H1 (cell line): ENCODE measurements at regions not wholly inside any gene's neighbourhood (a gene's known extent, or its start where the extent isn't known, plus 50 kb on each side); places are given as distances from the start of the nearest gene placed in this dataset.

ENCODE experiments used
- CTCF ChIA-PET: fragments of 300-600 bp; sonication (Branson Sonifier 250); formaldehyde crosslinking; loops from one replicate; lab custom pipeline; 2021; ENCODE audit not compliant: partially characterized antibody; lab: Charles Lee
- POLR2A ChIA-PET: fragments of 300-600 bp; sonication (Branson Sonifier 250); formaldehyde crosslinking; loops from one replicate; lab custom pipeline; 2021; ENCODE audit warnings: inconsistent platforms; ENCODE audit not compliant: partially characterized antibody; lab: Charles Lee
- DNase-seq, 2 experiments: peaks; one replicate each; pipeline versions ENCODE4 v3.0.0 to v3.0.0-alpha.2; 2010 to 2022; ENCODE audit warnings: low spot score in 2 of 2, low read depth in 1 of 2, mixed read lengths in 1 of 2
- FAIRE-seq: peaks from 2 replicates; lab custom pipeline; 2011; peaks lifted over from hg19 to GRCh38; lab: Jason Lieb, UNC
- H2AFZ ChIP-seq: 2 replicates; pipeline ENCODE4 v1.8.1; 2012; ENCODE audit warnings: low read length, inconsistent platforms
- H2AK5ac ChIP-seq: 2 replicates; pipeline ENCODE4 v1.6.1; 2013; ENCODE audit warnings: low read depth, low read length
- H2BK120ac ChIP-seq: replicated peaks from 2 replicates; pipeline ENCODE3; 2013; ENCODE audit warnings: low read depth, low read length, inconsistent platforms
- H2BK12ac ChIP-seq: 2 replicates; pipeline ENCODE4 v1.6.1; 2013; ENCODE audit warnings: low read depth, low read length
- H2BK15ac ChIP-seq: 2 replicates; pipeline ENCODE4 v1.6.1; 2013; ENCODE audit warnings: low read length
- H2BK20ac ChIP-seq: 2 replicates; pipeline ENCODE4 v1.6.1; 2013; ENCODE audit warnings: low read length
- H2BK5ac ChIP-seq: 2 replicates; pipeline ENCODE4 v1.6.1; 2013; ENCODE audit warnings: low read depth, low read length
- H3K14ac ChIP-seq: 2 replicates; pipeline ENCODE4 v1.6.1; 2013; ENCODE audit warnings: inconsistent platforms; ENCODE audit not compliant: insufficient read length
- H3K18ac ChIP-seq: 2 replicates; pipeline ENCODE4 v1.6.1; 2013; ENCODE audit warnings: low read length; ENCODE audit errors: extremely low read depth
- H3K23ac ChIP-seq: 2 replicates; pipeline ENCODE4 v1.6.1; 2013; ENCODE audit warnings: inconsistent platforms; ENCODE audit not compliant: insufficient read length
- H3K23me2 ChIP-seq: 2 replicates; pipeline ENCODE4 v1.6.1; 2013; ENCODE audit warnings: low read depth, low read length
- H3K27ac ChIP-seq: 2 replicates; pipeline ENCODE4 v1.6.1; 2011; ENCODE audit warnings: low read depth, low read length, inconsistent platforms
- H3K27me3 ChIP-seq, 4 experiments: replicated peaks in 1 of 4; 1 replicate in 1 of 4; 2 replicates in 3 of 4; pipeline versions ENCODE4 v1.6.1 to v1.8.1; 2011 to 2013; ENCODE audit warnings: low read length in 3 of 4, mild to moderate bottlenecking in 3 of 4, inconsistent platforms in 2 of 4, mixed read lengths in 2 of 4, moderate library complexity in 1 of 4; ENCODE audit not compliant: control insufficient read depth in 3 of 4, insufficient read depth in 3 of 4; ENCODE audit errors: extremely low read depth in 1 of 4
- H3K36me3 ChIP-seq, 4 experiments: 2 replicates each; pipeline versions ENCODE4 v1.6.1 to v1.8.1; 2011 to 2013; ENCODE audit warnings: mild to moderate bottlenecking in 4 of 4, low read length in 3 of 4, moderate library complexity in 2 of 4, control low read depth in 1 of 4, inconsistent platforms in 1 of 4; ENCODE audit not compliant: insufficient read depth in 4 of 4, control insufficient read depth in 2 of 4
- H3K4ac ChIP-seq: replicated peaks from 2 replicates; pipeline ENCODE3; 2013; ENCODE audit warnings: low read length, low read depth, mixed read lengths, inconsistent platforms; ENCODE audit not compliant: insufficient read length
- H3K4me1 ChIP-seq, 4 experiments: replicated peaks in 1 of 4; 1 replicate in 1 of 4; 2 replicates in 3 of 4; pipeline versions ENCODE4 v1.6.1 to v1.8.1; 2011 to 2013; ENCODE audit warnings: low read length in 3 of 4, inconsistent platforms in 2 of 4, mixed read lengths in 1 of 4; ENCODE audit not compliant: insufficient read depth in 4 of 4, control insufficient read depth in 3 of 4
- H3K4me2 ChIP-seq, 2 experiments: 2 replicates each; pipeline versions ENCODE4 v1.6.1 to v1.8.1; 2011 to 2013; ENCODE audit warnings: low read depth in 2 of 2, low read length in 2 of 2, control low read depth in 1 of 2, inconsistent platforms in 1 of 2, mild to moderate bottlenecking in 1 of 2; ENCODE audit not compliant: insufficient read depth in 1 of 2
- H3K4me3 ChIP-seq, 4 experiments: fragments of 200-600, 300-600 bp in 1 of 4; sonication (generic), shearing (Covaris generic), sonication (Bioruptor Twin) in 1 of 4; 2 replicates each; pipeline versions ENCODE4 v1.5.1 to v1.8.1; 2011 to 2016; ENCODE audit warnings: low read length in 4 of 4, low read depth in 3 of 4, control low read depth in 2 of 4, inconsistent platforms in 2 of 4, mild to moderate bottlenecking in 2 of 4, mixed read lengths in 1 of 4, moderate library complexity in 1 of 4; ENCODE audit not compliant: insufficient read depth in 2 of 4; ENCODE audit errors: extremely low read depth in 1 of 4
- H3K56ac ChIP-seq: replicated peaks from 2 replicates; pipeline ENCODE3; 2013; ENCODE audit warnings: low read depth, mild to moderate bottlenecking, mixed read lengths, low read length, inconsistent platforms; ENCODE audit not compliant: insufficient read length
- H3K79me1 ChIP-seq: 2 replicates; pipeline ENCODE4 v1.6.1; 2013; ENCODE audit warnings: low read depth, low read length, control low read depth
- H3K79me2 ChIP-seq, 2 experiments: 2 replicates each; pipeline versions ENCODE4 v1.6.1 to v1.8.1; 2012 to 2013; ENCODE audit warnings: low read length in 2 of 2, mild to moderate bottlenecking in 2 of 2, inconsistent platforms in 1 of 2; ENCODE audit not compliant: insufficient read depth in 2 of 2, control insufficient read depth in 1 of 2
- H3K9ac ChIP-seq, 4 experiments: replicated peaks in 1 of 4; 1 replicate in 1 of 4; 2 replicates in 3 of 4; pipeline versions ENCODE4 v1.6.1 to v1.8.1; 2011 to 2013; ENCODE audit warnings: low read depth in 3 of 4, low read length in 3 of 4, control low read depth in 2 of 4, mild to moderate bottlenecking in 2 of 4, moderate library complexity in 2 of 4, inconsistent platforms in 1 of 4; ENCODE audit errors: extremely low read depth in 1 of 4
- H3K9me3 ChIP-seq, 2 experiments: 2 replicates each; pipeline versions ENCODE4 v1.6.1 to v1.8.1; 2012 to 2013; ENCODE audit warnings: mild to moderate bottlenecking in 2 of 2, moderate library complexity in 2 of 2, control low read depth in 1 of 2, inconsistent platforms in 1 of 2, low read depth in 1 of 2, low read length in 1 of 2, mixed read lengths in 1 of 2; ENCODE audit not compliant: insufficient read depth in 2 of 2
- H4K20me1 ChIP-seq, 2 experiments: replicated peaks in 1 of 2; 2 replicates each; pipeline versions ENCODE3 to v1.8.1; 2011 to 2013; ENCODE audit warnings: inconsistent platforms in 2 of 2, low read length in 2 of 2, mild to moderate bottlenecking in 1 of 2; ENCODE audit not compliant: insufficient read depth in 2 of 2, control insufficient read depth in 1 of 2
- H4K5ac ChIP-seq: 2 replicates; pipeline ENCODE4 v1.6.1; 2013; ENCODE audit warnings: low read length, low read depth, mixed read lengths, inconsistent platforms; ENCODE audit not compliant: insufficient read length
- H4K8ac ChIP-seq: 2 replicates; pipeline ENCODE4 v1.8.0; 2013; ENCODE audit warnings: mild to moderate bottlenecking, moderate library complexity, low read length, inconsistent platforms; ENCODE audit not compliant: insufficient read depth; ENCODE audit errors: extremely low read depth
- H4K91ac ChIP-seq: replicated peaks from 2 replicates; pipeline ENCODE3; 2013; ENCODE audit warnings: low read length, mixed read lengths, inconsistent platforms; ENCODE audit not compliant: insufficient read length
- EZH2 ChIP-seq: fragments of 200-600 bp; sonication (generic); IDR thresholded peaks from 2 replicates; pipeline ENCODE4 v1.7.1; 2012; ENCODE audit warnings: low read depth, mild to moderate bottlenecking, moderate library complexity, low read length, inconsistent platforms; ENCODE audit not compliant: severe bottlenecking
- SIN3A ChIP-seq, 2 experiments: IDR thresholded peaks in 1 of 2; conservative IDR thresholded peaks in 1 of 2; 2 replicates each; pipeline ENCODE4 v1.6.1; 2011 to 2012; ENCODE audit warnings: low read length in 2 of 2, improper control_type of control experiment in 1 of 2, low read depth in 1 of 2, mild to moderate bottlenecking in 1 of 2
- SP4 ChIP-seq: IDR thresholded peaks from 2 replicates; pipeline ENCODE4 v1.6.1; 2012; ENCODE audit warnings: low read length, inconsistent platforms
- WGBS, 2 experiments: shearing (Covaris generic) in 1 of 2; methylation state at CpG; one replicate each; pipeline versions ENCODE4 v1.1.6 to v1.1.7; 2013 to 2015; ENCODE audit warnings: low lambda C conversion rate in 2 of 2, mixed read lengths in 2 of 2, inconsistent platforms in 1 of 2, low coverage in 1 of 2, missing lambda C conversion rate in 1 of 2; ENCODE audit not compliant: insufficient replicate concordance in 2 of 2, insufficient coverage in 1 of 2, insufficient read length in 1 of 2; ENCODE audit errors: extremely low coverage in 1 of 2, missing lambda C conversion rate in 1 of 2; 5-methylcytosine and 5-hydroxymethylcytosine counted together
- TF ChIP-seq, protein P1 (sequence below): IDR thresholded peaks from 2 replicates; pipeline ENCODE4 v1.6.1; 2012; ENCODE audit warnings: low read length, inconsistent platforms

DNA sequence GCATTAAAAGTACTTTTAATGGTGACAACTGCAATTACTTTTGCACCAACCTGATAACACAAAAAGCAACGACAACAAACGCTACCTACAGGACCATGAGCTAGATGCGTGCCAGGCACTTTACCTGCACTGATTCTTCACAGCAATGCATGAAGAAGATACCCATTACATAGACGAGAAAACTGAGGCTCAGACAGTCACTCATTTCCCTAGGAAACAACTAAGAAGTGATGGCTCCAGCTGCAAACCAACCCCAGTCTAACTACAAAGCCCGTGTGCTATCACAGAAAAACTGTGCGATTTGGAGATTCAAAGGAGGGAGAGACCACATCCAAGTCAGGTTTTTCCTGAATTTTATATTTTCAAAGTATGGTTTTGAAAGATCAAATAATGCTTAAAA is 80.1 kb upstream of the TP53I11 start:
- Histone ChIP-seq H2BK5ac (no peak overlapping the region), H3K27me3 (no peaks in the 10 kb centered on the region), H3K18ac (no peak overlapping the region), H2BK15ac (no peak overlapping the region), H3K79me2 (no peaks in the 10 kb centered on the region), H3K14ac (no peak overlapping the region), H3K4me3 (no peak overlapping the region), H3K56ac (no peak overlapping the region), H4K8ac (no peak overlapping the region), H4K91ac (no peak overlapping the region), H3K79me1 (no peaks in the 10 kb centered on the region; the same call in none of the 2 replicates), H3K27ac (no peak overlapping the region), H2AK5ac (no peak overlapping the region), H3K4me1 (no peaks in the 10 kb centered on the region), H2BK20ac (no peak overlapping the region), H3K23ac (no peak overlapping the region), H3K23me2 (no peaks in the 10 kb centered on the region), H3K36me3 (no peaks in the 10 kb centered on the region), H4K20me1 (no peaks in the 10 kb centered on the region), H2BK12ac (no peak overlapping the region), H2AFZ (no peak overlapping the region), H3K4ac (no peak overlapping the region), H3K9me3 (no peaks in the 10 kb centered on the region), H3K9ac (no peak overlapping the region), H4K5ac (no peak overlapping the region), H3K4me2 (no peak overlapping the region), H2BK120ac (no peak overlapping the region)
- ChIA-PET CTCF (interaction anchor here (0.9 to 9.4 kb wide), 11 partner anchors 8 to 236 kb away, joined by 3 to 64 read pairs (median 4); no protein-coding TSS in a partner anchor), POLR2A (interaction anchor here (0.7 kb wide), 1 partner anchor 13 kb away, joined by 3 read pairs; no protein-coding TSS in a partner anchor)
- FAIRE-seq: no peak
- no peak for DNase-seq
- 82% methylated on average over 6 of the region's 6 CpGs; no CpG with 5 or more reads in 1 of the 2 experiments for WGBS, 2 experiments
- no peak for TF ChIP-seq SP4
- TF ChIP-seq, protein P1, sequence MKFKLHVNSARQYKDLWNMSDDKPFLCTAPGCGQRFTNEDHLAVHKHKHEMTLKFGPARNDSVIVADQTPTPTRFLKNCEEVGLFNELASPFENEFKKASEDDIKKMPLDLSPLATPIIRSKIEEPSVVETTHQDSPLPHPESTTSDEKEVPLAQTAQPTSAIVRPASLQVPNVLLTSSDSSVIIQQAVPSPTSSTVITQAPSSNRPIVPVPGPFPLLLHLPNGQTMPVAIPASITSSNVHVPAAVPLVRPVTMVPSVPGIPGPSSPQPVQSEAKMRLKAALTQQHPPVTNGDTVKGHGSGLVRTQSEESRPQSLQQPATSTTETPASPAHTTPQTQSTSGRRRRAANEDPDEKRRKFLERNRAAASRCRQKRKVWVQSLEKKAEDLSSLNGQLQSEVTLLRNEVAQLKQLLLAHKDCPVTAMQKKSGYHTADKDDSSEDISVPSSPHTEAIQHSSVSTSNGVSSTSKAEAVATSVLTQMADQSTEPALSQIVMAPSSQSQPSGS: no peak
- TF ChIP-seq SIN3A (conservative IDR thresholded peaks at IDR 0.05 in 1 of 2, IDR thresholded peaks at IDR 0.05 in 1 of 2; ENCODE audit: low read depth in 1 of 2, low read length in 2 of 2): no peak
- TF ChIP-seq EZH2: no peak
